ENCODE measurements at regions not wholly inside any gene's neighbourhood (a gene's known extent, or its start where the extent isn't known, plus 50 kb on each side); places are given as distances from the start of the nearest gene placed in this dataset.

DNA sequence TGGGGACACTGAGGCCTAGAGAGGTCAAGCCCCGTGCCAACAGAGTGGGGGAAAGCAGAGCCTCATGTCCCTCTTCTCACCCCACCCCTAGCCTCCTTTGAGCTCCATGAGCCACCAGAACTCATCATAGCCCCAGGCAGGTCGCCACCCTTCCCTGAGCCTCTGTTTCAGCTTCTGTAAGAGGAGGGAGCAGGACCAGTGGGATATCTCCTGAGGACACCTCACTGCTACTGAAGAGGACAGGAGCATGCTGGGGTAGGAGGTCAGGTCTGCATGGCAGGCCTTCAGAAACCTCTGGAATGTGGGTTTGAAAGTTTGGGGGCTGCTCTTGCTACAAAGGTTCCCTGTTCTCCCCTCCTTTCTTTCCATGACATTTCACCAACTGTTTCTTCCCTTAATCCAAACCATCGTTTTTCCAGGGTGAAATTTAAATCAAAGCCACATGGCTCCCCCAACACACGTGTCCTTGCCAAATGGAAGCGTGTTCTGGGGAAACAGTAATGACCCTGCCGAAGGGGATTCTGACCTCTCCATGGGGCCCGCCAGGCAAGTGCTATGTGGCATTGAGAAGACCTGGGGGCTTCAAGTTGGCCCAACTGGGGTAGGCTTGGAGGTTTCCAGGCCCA, 88.1 kb upstream of the RUNX3 start:
- no peak overlapping the region for H2AFZ ChIP-seq (ENCODE audit: insufficient read depth, low read depth, low read length, poor library complexity, severe bottlenecking)
- peaks cover 0 to 3% (median 0%) of the 10 kb centered on the region in 3 donors for H3K9me3 ChIP-seq (ENCODE audit: control extremely low read depth in 1 of 3, control insufficient read depth in 2 of 3, insufficient read depth in 1 of 3, low read length in 2 of 3)
- H3K4me1 ChIP-seq (ENCODE audit: control insufficient read depth in 2 of 2, insufficient read depth in 2 of 2, low read length in 2 of 2): peaks cover 46 to 49% of the 10 kb centered on the region in 2 donors
- no peaks in the 10 kb centered on the region for H3K27me3 ChIP-seq (replicated peaks in 1 of 4; ENCODE audit: control extremely low read depth in 1 of 4, control insufficient read depth in 3 of 4, insufficient read depth in 4 of 4, low read length in 3 of 4)
- intact Hi-C loops (cut with micrococcal nuclease): no loop called here
- Mint-ChIP-seq H3K4me3 (no peak overlapping the region), H3K9me3 (ENCODE audit: insufficient read depth) (no peaks in the 10 kb centered on the region), H3K27ac (peak overlapping the region; percentile 70), H3K4me1 (peaks cover 43% of the 10 kb centered on the region), H3K27me3 (no peaks in the 10 kb centered on the region)
- ATAC-seq (ENCODE audit: low read depth) (no peak), DNase-seq (no peak)
- no peak for TF ChIP-seq EZH2 (IDR thresholded peaks at IDR 0.05; ENCODE audit: borderline replicate concordance, insufficient read depth, low read depth, low read length, poor library complexity, severe bottlenecking)
- TF ChIP-seq, protein P1, sequence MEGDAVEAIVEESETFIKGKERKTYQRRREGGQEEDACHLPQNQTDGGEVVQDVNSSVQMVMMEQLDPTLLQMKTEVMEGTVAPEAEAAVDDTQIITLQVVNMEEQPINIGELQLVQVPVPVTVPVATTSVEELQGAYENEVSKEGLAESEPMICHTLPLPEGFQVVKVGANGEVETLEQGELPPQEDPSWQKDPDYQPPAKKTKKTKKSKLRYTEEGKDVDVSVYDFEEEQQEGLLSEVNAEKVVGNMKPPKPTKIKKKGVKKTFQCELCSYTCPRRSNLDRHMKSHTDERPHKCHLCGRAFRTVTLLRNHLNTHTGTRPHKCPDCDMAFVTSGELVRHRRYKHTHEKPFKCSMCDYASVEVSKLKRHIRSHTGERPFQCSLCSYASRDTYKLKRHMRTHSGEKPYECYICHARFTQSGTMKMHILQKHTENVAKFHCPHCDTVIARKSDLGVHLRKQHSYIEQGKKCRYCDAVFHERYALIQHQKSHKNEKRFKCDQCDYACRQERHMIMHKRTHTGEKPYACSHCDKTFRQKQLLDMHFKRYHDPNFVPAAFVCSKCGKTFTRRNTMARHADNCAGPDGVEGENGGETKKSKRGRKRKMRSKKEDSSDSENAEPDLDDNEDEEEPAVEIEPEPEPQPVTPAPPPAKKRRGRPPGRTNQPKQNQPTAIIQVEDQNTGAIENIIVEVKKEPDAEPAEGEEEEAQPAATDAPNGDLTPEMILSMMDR (IDR thresholded peaks at IDR 0.05): no peak
- ChIA-PET POLR2A (interaction anchor here (1.5 to 1.6 kb wide), 2 partner anchors 14 to 53 kb away, joined by 5 to 15 read pairs; no protein-coding TSS in a partner anchor), CTCF (interaction anchor here (1.0 to 2.0 kb wide), 6 partner anchors 19 to 170 kb away, joined by 3 to 5 read pairs (median 4); no protein-coding TSS in a partner anchor)
- no peak overlapping the region for H3K27ac ChIP-seq (ENCODE audit: low read length in 2 of 2)
- no peak overlapping the region for H3K4me3 ChIP-seq (ENCODE audit: control extremely low read depth in 1 of 5, extremely low read depth in 1 of 5, insufficient read depth in 1 of 5, low read depth in 2 of 5, low read length in 4 of 5)
- H3K79me2 ChIP-seq (ENCODE audit: control insufficient read depth, insufficient read depth, low read length): no peaks in the 10 kb centered on the region
- no peaks in the 10 kb centered on the region for H3K36me3 ChIP-seq (replicated peaks in 1 of 2; ENCODE audit: control extremely low read depth in 1 of 2, control insufficient read depth in 1 of 2, extremely low read depth in 1 of 2, insufficient read depth in 2 of 2, low read length in 1 of 2)
- no peak overlapping the region for H3K9ac ChIP-seq (ENCODE audit: low read length)
- no peak overlapping the region for H3K4me2 ChIP-seq (replicated peaks; ENCODE audit: low read depth, low read length, poor library complexity, severe bottlenecking)
- WGBS (ENCODE audit: insufficient coverage): 95% methylated on average over 6 of the region's 7 CpGs
- H4K20me1 ChIP-seq (ENCODE audit: control insufficient read depth, insufficient read depth, low read length, poor library complexity, severe bottlenecking): no peaks in the 10 kb centered on the region

DNA sequence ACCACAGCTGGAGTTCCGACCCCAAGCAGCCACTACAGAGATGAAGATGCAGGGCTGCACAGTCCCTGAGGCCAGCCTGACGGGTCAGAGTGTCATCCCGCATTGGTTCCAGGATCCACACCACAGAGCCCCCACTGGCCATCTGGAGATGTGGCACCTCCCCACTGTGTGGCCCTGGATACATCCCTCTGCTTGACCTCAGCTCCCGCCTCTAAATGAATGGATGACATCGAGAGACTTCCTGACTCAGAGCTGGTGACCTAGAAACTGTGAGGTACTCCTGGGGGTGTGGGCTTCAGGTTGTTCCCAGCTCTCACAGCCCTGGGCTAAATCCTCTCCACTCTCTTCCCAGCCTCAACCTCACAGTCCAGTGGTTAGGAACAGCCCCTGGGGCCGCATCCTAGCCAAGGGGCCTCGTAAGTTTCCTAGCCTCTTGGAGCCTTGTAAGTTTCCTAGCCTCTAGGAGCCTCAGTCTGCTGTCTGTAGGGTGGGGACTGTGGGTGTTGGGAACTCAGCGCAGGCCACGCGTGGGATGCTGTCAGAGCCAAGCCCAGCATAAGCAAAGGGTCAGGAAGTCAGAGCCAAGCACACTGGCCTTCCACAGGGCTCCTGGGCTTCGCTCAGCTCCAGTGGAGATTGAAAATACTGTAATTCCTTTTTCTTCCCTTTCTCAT, 87.5 kb upstream of the RUNX3 start:
- Mint-ChIP-seq H3K27ac (peak overlapping the region; percentile 70), H3K9me3 (ENCODE audit: insufficient read depth) (no peaks in the 10 kb centered on the region), H3K4me3 (no peak overlapping the region), H3K4me1 (peaks cover 37% of the 10 kb centered on the region), H3K27me3 (no peaks in the 10 kb centered on the region)
- Histone ChIP-seq H3K4me3 (ENCODE audit: control extremely low read depth in 1 of 5, extremely low read depth in 1 of 5, insufficient read depth in 1 of 5, low read depth in 2 of 5, low read length in 4 of 5) (no peak overlapping the region), H2AFZ (ENCODE audit: insufficient read depth, low read depth, low read length, poor library complexity, severe bottlenecking) (no peak overlapping the region), H3K79me2 (ENCODE audit: control insufficient read depth, insufficient read depth, low read length) (no peaks in the 10 kb centered on the region), H3K4me1 (ENCODE audit: control insufficient read depth in 2 of 2, insufficient read depth in 2 of 2, low read length in 2 of 2) (peaks cover 40 to 42% of the 10 kb centered on the region in 2 donors), H3K9me3 (ENCODE audit: control extremely low read depth in 1 of 3, control insufficient read depth in 2 of 3, insufficient read depth in 1 of 3, low read length in 2 of 3) (peaks cover 0 to 3% (median 0%) of the 10 kb centered on the region in 3 donors), H3K27ac (ENCODE audit: low read length in 2 of 2) (no peak overlapping the region), H3K4me2 (replicated peaks; ENCODE audit: low read depth, low read length, poor library complexity, severe bottlenecking) (no peak overlapping the region), H3K27me3 (replicated peaks in 1 of 4; ENCODE audit: control extremely low read depth in 1 of 4, control insufficient read depth in 3 of 4, insufficient read depth in 4 of 4, low read length in 3 of 4) (no peaks in the 10 kb centered on the region), H3K36me3 (replicated peaks in 1 of 2; ENCODE audit: control extremely low read depth in 1 of 2, control insufficient read depth in 1 of 2, extremely low read depth in 1 of 2, insufficient read depth in 2 of 2, low read length in 1 of 2) (no peaks in the 10 kb centered on the region), H4K20me1 (ENCODE audit: control insufficient read depth, insufficient read depth, low read length, poor library complexity, severe bottlenecking) (no peaks in the 10 kb centered on the region), H3K9ac (ENCODE audit: low read length) (no peak overlapping the region)
- ChIA-PET CTCF (interaction anchor here (1.0 to 2.0 kb wide), 3 partner anchors 11 to 20 kb away, joined by 3 to 5 read pairs (median 5); no protein-coding TSS in a partner anchor), POLR2A (no interaction called here)
- DNase-seq (no peak), ATAC-seq (ENCODE audit: low read depth) (no peak)
- TF ChIP-seq, protein P1 (IDR thresholded peaks at IDR 0.05): no peak
- TF ChIP-seq EZH2 (IDR thresholded peaks at IDR 0.05; ENCODE audit: borderline replicate concordance, insufficient read depth, low read depth, low read length, poor library complexity, severe bottlenecking): no peak
- intact Hi-C loops (cut with micrococcal nuclease): no loop called here
- 93% methylated on average over 7 of the region's 11 CpGs for WGBS (ENCODE audit: insufficient coverage)
